ENCODE measurements at regions not wholly inside any gene's neighbourhood (a gene's known extent, or its start where the extent isn't known, plus 50 kb on each side); places are given as distances from the start of the nearest gene placed in this dataset.

DNA sequence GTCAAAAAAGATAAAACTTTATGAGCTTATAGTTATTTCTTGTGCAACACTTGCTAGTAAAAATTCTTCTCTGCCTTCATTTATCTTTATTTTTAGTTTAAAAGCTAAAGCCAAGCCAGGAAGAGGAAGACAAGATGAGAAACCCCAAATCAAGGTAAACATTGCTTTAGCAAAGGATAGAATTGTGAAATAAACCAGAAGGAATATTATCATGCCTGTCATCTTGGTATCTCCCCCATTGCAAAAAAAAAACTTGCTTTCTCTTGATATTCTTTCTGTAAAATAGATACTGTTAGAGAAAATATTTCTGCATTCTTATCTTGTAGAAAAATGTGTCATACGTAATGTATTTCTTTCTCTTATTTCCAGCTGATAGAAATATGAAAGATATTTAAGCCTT, 432.8 kb downstream of the GJA1 start:
- TF ChIP-seq POLR2AphosphoS5 (IDR thresholded peaks at IDR 0.05; ENCODE audit: low read depth, low read length) (no peak), TAF1 (IDR thresholded peaks at IDR 0.05; ENCODE audit: borderline replicate concordance, low read depth, low read length) (no peak), POLR2A (IDR thresholded peaks at IDR 0.05; ENCODE audit: low read depth, low read length) (no peak)
- DNase-seq (ENCODE audit: insufficient read length) (no peak), FAIRE-seq (no peak)

DNA sequence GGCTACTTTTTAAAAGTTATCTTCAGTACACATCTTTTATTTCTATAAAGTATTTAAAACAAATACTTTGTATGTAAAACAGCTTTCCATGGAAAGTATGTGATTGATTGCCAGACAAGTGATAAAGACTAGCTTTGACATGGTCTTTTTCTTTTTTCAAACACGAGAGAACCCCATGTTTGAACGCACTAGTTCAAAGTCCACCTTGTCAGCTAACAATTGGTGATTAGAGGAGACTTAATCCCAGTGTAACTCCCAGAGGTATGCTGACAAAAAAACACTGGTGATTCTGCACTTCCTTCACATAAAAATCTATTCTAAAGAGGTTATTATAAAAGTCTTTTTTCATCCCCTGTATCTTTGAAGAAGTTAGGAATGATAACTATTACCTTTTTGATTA, 438.1 kb downstream of the GJA1 start:
- DNase-seq (ENCODE audit: insufficient read length), result no peak

DNA sequence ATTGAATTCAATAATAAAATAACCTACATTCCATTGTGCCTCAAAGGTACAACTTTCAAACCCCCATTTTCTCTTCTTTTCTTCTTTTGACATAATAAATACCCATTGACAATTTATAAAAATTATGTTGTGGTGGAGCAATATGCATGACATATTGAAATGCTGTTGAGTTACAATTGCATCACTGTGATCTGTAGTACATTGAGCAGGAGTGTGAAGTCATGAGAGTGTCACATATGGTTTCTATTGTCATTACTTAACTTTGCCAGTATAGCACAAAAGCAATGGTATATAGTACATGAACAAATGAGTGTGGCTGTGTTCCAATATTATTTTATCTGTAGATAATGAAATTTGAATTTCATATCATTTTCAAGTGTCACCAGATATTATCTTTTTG, 441.3 kb downstream of the GJA1 start:
- DNase-seq (ENCODE audit: insufficient read length) (no peak), FAIRE-seq (no peak)
- TF ChIP-seq POLR2AphosphoS5 (IDR thresholded peaks at IDR 0.05; ENCODE audit: low read depth, low read length) (no peak), POLR2A (IDR thresholded peaks at IDR 0.05; ENCODE audit: low read depth, low read length) (no peak), TAF1 (IDR thresholded peaks at IDR 0.05; ENCODE audit: borderline replicate concordance, low read depth, low read length) (no peak)

More for the DNA sequence above, 438.1 kb downstream of the GJA1 start:
- FAIRE-seq, result no peak
- TF ChIP-seq POLR2AphosphoS5 (IDR thresholded peaks at IDR 0.05; ENCODE audit: low read depth, low read length), result no peak
- TF ChIP-seq POLR2A (IDR thresholded peaks at IDR 0.05; ENCODE audit: low read depth, low read length), result no peak
- no peak for TF ChIP-seq TAF1 (IDR thresholded peaks at IDR 0.05; ENCODE audit: borderline replicate concordance, low read depth, low read length)

DNA sequence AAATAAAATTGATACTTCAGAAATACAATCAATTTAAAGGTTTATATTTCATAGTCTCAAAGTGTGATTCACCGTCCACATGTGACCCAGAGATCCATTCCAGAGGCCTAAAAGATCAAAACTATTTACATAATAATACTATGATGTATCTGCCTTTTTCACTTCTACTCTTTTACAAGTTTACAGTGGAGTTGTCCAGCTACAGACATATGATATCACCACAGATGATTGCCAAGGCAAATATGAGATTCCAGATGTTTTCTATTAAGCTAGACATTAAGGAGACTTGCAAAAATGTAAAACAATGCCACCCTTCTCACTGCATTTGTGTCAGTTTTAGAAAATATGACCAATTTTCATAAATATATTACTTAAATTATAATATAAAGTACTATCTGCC, 443.7 kb downstream of the GJA1 start:
- FAIRE-seq, result no peak
- no peak for TF ChIP-seq TAF1 (IDR thresholded peaks at IDR 0.05; ENCODE audit: borderline replicate concordance, low read depth, low read length)
- no peak for TF ChIP-seq POLR2A (IDR thresholded peaks at IDR 0.05; ENCODE audit: low read depth, low read length)
- TF ChIP-seq POLR2AphosphoS5 (IDR thresholded peaks at IDR 0.05; ENCODE audit: low read depth, low read length), result no peak
- DNase-seq (ENCODE audit: insufficient read length), result no peak

DNA sequence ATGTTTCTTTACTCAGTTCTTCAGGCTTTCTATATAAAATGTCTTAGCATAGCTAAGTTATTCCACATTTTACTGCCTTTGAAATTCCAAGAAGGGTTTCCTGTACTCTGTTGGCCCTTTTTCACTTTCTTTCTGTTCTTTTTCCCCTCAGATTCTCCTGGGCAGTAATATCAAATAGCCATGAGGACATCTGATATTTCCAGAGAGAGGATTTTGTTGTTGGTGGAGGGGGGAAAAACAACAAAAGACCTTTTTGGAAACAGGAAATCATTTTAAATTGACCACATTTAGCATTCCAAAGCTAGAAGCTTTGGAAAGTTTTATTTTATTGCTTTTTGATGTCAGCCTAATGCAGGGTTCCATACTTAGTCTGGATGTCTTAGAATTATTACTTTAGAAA, 445.4 kb downstream of the GJA1 start:
- FAIRE-seq (no peak), DNase-seq (ENCODE audit: insufficient read length) (no peak)
- TF ChIP-seq TAF1 (IDR thresholded peaks at IDR 0.05; ENCODE audit: borderline replicate concordance, low read depth, low read length) (no peak), POLR2A (IDR thresholded peaks at IDR 0.05; ENCODE audit: low read depth, low read length) (no peak)

DNA sequence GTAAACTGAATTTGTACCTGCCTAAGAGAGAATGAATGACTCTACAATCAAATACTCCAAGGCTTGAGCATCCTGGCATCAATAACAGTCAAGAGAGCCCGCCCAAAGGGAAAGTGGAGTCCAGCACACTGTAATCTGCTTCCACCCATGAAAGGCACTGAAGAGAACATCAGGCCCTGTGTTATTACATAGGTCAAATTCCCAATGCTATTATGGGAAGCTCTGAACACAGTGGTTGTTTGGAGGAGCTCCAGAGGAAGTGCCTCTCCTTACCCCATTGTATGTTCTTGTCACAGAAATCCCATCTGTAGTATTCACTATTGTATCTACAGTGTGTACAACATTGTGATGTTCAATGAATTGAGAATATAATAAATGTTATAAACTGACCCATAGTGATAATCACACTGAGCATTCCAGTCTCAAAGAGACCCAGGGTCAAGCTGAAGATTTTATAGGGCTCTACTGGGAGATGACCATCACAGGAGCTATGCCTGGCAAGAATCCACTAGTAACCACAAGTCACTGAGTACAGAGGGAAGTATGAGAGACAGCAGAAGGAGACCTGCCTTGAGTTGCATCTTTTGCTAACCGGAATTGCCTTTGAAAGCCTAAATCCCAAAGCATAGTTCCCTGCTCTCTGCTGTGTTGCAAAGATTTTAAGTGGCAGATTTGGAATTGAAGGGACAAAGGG, 446.7 kb downstream of the GJA1 start:
- no peak for TF ChIP-seq TAF1 (IDR thresholded peaks at IDR 0.05; ENCODE audit: borderline replicate concordance, low read depth, low read length)
- no peak for TF ChIP-seq POLR2AphosphoS5 (IDR thresholded peaks at IDR 0.05; ENCODE audit: low read depth, low read length)
- TF ChIP-seq POLR2A (IDR thresholded peaks at IDR 0.05; ENCODE audit: low read depth, low read length), result no peak
- DNase-seq (ENCODE audit: insufficient read length) (no peak), FAIRE-seq (no peak)

DNA sequence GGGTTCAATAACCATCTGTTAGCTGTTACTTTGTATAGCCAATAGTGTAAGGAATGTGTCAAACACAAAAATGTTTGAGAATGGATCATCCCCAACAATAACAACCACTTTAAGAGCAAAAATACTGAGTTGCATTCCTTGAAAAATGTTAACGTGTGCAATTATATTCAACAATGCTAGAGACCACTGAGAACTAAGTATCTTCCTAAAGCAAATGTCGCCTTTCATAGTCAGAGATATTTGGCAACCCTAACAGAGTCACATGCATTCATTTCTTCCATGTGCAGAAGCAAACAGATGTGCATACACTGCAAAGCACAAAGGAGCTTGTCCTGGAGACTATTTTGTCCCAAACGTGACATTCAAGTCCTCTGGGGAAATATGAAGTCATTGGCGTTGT, 448.6 kb downstream of the GJA1 start:
- FAIRE-seq (no peak), DNase-seq (ENCODE audit: insufficient read length) (no peak)
- TF ChIP-seq POLR2AphosphoS5 (IDR thresholded peaks at IDR 0.05; ENCODE audit: low read depth, low read length) (no peak), POLR2A (IDR thresholded peaks at IDR 0.05; ENCODE audit: low read depth, low read length) (no peak), TAF1 (IDR thresholded peaks at IDR 0.05; ENCODE audit: borderline replicate concordance, low read depth, low read length) (no peak)

DNA sequence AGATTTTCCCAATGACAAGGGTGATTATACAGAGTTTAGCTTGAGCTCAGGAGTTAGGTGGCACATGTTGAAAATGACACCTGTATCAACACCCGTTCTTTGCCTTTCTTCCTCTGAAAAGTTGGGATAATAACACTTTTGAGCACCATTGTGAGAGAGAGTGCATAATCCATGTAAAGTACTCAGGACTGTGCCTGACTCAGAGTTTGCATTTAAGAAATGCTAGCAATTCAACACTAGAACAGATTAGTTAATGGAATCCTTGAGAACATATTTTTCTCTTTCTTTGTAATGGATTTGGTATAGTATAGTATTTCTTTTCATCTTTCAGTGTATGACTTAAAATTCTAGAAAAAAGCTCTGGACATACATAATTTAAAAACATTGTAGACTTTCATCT, 449.2 kb downstream of the GJA1 start:
- no peak for FAIRE-seq
- TF ChIP-seq POLR2A (IDR thresholded peaks at IDR 0.05; ENCODE audit: low read depth, low read length) (no peak), TAF1 (IDR thresholded peaks at IDR 0.05; ENCODE audit: borderline replicate concordance, low read depth, low read length) (no peak), POLR2AphosphoS5 (IDR thresholded peaks at IDR 0.05; ENCODE audit: low read depth, low read length) (no peak)
- DNase-seq (ENCODE audit: insufficient read length), result no peak

DNA sequence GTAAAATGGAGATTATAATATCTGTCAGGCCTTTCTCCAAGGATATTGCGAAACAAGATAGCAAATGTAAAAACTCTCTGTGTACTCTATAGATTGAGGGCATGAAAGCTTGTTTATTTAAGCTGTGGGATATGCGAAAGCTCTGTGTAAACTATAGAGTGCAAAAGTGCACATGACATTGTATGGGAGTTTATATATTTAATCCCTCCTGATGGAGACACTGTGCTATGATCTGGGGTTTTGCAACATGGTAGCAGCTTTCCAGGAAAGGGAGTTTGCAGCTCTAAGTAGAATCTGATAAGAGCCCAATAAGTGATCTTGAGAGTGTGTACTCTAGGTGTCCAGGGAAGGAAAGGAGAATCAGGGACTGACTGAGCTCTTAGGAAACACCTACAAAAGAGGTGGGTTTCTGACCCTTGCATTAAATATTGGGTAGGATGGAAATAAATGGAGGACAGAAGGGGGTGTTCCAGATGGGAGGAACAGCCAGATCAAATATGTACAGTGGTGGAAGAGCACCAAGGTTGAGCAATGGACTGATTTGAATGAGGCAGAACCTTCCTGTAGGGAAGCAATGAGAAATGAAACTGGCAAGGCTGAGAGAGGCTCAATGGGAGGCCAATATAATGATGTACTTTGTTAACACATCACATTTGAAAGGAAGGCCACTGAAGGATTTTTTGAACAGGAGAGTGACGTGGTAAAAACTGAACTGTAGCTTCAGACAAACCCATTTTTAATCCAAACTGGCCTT, 450.1 kb downstream of the GJA1 start:
- DNase-seq (ENCODE audit: insufficient read length) (no peak), FAIRE-seq (no peak)
- TF ChIP-seq TAF1 (IDR thresholded peaks at IDR 0.05; ENCODE audit: borderline replicate concordance, low read depth, low read length) (no peak), POLR2AphosphoS5 (IDR thresholded peaks at IDR 0.05; ENCODE audit: low read depth, low read length) (no peak), POLR2A (IDR thresholded peaks at IDR 0.05; ENCODE audit: low read depth, low read length) (no peak)

DNA sequence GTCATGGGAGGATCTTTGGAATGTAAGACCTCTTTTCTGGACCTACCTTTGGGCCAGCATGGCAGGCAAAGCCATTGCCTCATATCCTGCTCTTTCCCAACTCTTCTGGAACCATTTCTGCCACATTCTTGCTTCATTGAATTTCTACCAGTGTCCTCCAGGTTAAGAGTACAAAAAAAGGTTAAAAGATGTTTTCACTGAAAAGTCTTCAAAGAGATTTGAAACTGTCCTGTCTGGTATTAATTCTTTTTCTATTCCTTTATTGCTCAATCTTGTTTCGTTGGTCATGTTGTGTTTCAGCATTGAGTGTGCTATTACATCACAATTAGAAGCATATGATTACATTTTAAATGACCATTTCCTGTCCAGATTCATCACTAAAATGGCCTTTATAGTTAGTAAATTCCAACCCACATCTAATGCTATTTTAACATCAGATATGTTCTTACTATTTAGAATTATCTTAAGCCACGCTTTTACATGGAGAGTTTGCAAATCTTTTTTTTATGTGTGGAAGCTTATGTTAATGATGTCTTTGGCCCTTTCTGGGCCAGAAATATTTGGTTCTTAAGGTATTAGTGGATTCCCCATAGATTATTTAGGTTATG, 450.9 kb downstream of the GJA1 start:
- TF ChIP-seq POLR2A (IDR thresholded peaks at IDR 0.05; ENCODE audit: low read depth, low read length) (no peak), POLR2AphosphoS5 (IDR thresholded peaks at IDR 0.05; ENCODE audit: low read depth, low read length) (no peak), TAF1 (IDR thresholded peaks at IDR 0.05; ENCODE audit: borderline replicate concordance, low read depth, low read length) (no peak)
- FAIRE-seq, result no peak
- DNase-seq (ENCODE audit: insufficient read length), result no peak

DNA sequence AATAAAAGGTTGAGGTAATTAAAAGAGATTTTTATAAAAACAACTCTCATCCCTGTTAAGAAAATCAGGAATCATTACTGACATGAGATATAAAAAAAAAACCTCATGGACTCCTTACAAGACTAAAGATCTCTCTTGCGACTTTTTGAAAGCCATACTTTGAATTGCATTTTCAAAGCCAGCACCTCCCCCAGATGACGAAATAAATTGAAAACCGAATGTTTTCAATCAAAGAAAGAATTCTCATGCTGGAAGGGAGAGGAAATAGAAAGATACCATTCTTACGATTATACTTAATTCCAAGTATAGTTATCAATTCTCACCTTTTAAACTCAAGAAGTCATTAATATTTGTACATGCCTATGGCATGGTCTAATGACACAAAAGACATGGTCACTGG, 452.3 kb downstream of the GJA1 start:
- no peak for FAIRE-seq
- DNase-seq (ENCODE audit: insufficient read length), result no peak
- no peak for TF ChIP-seq POLR2AphosphoS5 (IDR thresholded peaks at IDR 0.05; ENCODE audit: low read depth, low read length)
- TF ChIP-seq POLR2A (IDR thresholded peaks at IDR 0.05; ENCODE audit: low read depth, low read length), result no peak
- TF ChIP-seq TAF1 (IDR thresholded peaks at IDR 0.05; ENCODE audit: borderline replicate concordance, low read depth, low read length), result no peak
